Bone marrow (tissue), 2 donors: ENCODE measurements at regions not wholly inside any gene's neighbourhood (a gene's known extent, or its start where the extent isn't known, plus 50 kb on each side); places are given as distances from the start of the nearest gene placed in this dataset.
"Not testable (repeated sequence)": the region's sequence is repeated elsewhere in the genome, so short reads cannot be mapped to it uniquely, and the experiment has no call there.

Experiments used
- DNase-seq, 2 donors: peaks; one replicate each; lab custom pipeline; 2025; lab: John Stamatoyannopoulos, UW

DNA sequence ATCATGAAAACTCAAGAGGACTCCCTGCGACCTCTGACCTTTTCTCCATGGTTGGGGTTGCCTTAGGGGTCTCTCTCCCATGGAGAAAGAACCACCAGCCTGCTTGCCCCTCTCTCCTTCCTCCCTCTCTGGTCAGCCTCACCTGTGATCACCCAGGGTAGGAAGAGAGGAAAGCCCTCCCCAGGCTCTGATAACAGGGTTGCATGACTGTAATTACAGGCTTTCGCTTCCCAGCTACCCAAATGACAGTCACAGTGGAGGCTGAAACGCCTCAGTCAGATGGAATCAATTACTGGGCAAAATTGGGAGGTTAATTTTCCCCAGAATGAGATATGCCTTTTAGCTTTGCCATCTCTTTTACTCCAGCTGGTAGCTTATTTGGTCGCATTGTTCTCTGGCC, 265.8 kb upstream of the SOX9 start:
- DNase-seq, result no peak

DNA sequence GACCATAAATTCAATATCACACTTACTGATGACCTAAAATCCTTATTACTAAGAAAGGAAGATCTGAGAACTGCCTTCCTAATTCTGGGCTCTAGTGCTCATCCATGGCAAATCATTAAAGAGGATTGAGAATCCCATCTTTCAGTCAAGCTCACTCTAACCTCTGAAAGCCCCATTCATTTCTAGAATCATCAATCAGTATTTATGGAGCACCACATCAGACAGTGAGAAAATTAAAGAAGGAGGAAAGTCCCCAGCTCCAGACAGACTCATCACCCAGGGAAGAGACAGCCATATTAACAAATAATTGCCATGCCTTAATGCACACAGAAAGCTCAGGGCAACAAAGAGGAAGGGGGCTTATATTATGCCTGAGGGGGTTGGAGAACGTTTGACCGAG, 256.1 kb upstream of the SOX9 start:
- DNase-seq, result no peak

DNA sequence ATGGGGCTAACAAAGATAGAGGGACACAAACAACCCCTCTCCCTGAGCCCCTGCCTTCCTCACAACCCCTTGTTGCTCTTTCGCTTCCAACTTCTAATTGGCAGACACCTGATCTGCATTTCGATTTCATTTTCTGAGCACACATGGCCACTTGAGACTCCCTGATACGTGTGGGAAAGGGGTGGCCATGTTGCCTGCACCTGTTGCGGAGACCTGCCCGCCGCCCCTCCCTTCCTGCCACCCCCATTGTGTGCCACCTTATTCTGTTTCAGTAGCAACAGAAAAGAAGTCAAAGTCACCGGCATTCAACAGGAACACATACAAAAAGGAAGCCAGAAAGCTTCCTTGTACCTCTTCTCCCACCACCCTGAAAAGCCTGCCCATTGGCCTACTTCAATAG, 254.7 kb upstream of the SOX9 start:
- no peak for DNase-seq

DNA sequence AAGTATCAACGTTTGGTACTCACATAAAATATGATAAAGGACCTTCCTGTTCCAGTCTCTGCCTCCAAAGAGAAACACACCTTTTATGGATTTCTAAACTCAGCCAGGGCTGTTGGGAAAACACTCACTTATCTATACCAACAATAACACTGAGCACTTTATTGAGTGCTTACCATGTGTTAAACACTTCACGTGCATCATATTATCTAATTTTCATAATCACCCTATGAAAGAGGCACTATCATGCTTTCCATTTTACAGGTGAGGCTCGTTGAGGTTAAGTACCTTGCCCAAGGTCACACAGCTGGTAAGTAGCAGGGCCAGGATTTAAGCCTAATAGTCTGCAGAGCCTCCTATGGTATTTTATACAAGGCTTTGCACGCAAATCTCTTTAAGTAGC, 251.5 kb upstream of the SOX9 start:
- no peak for DNase-seq

DNA sequence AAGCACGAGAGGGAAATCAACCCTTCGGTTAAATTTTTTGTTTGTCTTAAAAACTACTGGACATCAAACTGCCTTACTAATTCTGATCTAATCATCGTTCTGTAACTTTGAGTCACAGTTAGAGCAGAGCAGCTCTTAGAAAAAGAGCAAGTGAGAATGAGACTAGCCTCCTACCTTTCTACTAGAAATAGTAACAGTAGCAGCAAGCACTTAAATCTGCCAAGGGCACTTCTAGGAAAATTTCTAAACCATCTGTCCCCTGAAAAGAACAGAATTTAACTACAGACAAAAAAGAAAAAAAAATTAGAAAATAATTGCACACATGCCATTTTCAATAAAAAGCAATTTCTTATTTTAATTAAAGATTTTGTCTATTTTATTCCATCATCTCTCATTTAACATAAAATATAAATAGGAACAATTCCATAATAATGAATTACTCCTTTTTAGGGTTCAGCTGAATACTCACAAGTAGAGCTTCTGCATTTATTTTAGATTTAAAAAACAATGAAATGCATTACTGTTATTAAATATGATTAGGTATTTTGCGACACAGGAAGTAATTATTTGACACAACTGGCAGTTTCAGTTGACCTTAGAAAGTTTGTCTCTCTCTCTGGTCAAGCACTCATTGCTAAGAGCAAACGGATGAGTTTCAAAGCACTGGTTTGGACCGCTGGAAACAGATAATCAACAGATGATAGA, 250.8 kb upstream of the SOX9 start:
- no peak for DNase-seq

DNA sequence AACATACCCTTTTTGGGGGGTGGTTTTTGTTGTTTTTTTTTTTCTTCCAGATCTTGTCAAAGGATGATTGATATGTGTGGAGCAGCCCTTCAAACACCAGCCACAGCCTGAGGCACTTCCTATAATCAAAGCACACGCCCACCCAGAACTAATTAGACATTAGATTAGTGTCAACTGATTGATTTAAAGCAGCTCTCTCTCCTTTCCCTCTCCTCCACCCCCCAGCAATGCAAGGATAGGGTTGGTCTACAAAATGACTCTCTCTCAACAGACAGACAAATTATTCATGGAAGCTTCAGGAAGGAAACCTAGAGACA, 250.3 kb upstream of the SOX9 start:
- no peak for DNase-seq

DNA sequence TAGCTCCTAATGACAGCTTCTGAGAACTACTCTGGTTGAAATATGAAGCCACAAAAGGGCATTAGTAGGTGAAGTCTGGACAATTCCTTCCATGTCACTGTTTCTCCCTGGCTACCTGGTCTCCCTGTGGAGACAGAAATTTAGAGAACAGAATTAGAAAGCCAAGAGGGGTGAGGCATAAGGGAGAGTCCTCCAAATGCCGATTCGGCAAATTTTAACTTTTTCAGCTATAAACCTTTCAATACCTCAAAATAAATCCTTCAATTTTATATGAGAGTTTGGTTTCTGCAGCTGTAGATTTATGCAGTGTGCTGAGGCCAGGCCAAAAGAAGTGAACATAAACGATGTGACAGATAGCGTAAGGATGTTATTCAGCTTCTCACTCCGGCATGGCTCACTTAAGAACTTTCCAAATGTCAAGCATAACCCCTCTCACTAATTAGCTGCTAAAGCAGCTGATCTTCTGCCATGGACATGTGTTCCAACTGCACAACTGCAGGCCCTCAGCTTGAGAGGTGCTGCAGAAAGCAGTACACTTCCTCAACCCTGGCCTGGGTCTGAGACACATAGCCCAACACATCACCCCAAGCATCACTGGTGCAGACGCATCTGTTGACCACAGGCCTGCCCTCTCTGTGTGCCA, 247.9 kb upstream of the SOX9 start:
- no peak for DNase-seq

DNA sequence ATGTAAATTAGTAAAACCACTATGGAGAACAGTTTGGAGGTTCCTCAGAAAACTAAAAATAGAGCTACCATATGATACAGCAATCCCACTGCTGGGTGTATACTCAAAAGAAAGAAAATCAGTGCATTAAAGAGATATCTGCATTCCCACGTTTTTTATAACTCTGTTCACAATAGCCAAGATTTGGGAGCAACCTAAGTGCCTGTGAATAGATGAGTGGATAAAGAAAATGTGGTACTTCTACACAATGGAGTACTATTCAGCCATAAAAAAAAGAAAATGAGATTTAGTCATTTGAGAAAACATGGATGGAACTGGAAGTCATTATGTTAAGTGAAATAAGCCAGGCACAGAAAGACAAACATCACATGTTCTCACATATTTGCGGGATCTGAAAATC, 246.0 kb upstream of the SOX9 start:
- DNase-seq, result not testable (repeated sequence)

DNA sequence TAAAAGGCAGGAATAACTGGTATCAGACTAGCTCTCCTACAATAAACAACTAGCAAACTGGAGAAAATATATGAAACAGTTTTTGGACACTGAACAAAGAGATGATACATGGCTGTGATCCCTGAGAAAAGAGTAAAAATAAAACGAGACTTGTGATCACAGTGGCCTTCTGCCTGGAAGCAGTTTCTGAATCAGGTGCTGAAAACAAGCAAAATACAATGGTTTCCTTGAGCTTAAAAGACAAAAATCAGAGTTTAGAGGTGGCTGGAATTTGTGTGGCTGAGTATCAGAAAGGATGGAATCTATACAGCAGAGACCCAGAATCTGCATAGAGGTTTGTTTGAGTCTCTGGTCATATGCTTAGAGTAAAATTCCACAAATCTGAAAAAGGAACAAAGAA, 242.5 kb upstream of the SOX9 start:
- no peak for DNase-seq

DNA sequence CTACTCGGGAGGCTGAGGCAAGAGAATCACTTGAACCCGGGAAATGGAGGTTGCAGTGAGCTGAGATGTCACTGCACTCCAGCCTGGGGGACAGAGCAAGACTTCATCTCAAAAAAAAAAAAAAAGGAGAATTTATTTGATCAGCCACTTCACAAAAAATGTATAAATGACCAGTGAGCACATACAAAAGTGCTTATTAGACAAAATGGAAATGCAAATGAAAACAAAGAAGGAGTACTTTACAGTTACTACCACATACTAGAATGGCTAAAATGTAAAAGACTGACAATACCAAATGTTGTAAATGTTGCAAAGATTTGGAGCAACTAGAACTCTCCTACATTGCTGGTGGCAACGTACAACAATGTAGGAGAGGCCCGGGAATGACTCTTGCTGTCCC, 241.8 kb upstream of the SOX9 start:
- DNase-seq, result no peak

DNA sequence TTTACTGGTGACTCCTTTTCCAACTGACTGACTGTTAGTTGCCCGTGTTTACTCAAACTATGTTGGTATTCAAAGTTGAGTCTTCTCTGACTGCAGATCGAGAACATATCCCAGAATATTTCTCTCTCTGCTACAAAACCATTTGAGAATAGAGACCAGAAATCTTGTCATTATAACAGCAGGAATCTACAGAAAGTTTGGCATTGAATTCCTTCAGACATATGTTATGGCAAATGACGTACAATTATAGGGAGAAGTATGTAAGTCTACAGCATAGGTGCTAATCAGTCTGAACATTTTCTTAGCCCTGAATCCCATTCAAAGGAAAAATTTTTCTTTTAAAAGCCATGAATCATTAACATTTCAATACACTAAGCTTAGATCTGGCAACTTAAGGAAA, 239.8 kb upstream of the SOX9 start:
- no peak for DNase-seq

DNA sequence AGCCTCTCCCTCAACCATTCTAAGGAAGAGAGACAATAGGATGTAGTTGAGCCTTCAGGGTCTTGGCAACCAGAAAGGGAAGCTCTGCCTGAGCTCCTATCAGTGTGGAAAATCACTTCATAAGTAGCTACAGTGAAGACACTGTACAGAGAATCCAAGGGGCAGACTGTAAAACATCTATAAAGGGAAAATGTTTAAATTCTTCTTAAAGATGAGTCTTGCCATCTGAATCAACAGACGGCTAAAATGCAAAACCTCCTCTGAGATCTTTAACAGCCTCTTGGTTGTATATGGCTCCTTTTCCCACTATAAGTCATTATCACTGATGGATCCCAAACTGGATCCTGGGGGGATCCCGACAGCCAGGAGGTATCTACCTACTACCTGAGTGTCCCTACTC, 239.2 kb upstream of the SOX9 start:
- no peak for DNase-seq

DNA sequence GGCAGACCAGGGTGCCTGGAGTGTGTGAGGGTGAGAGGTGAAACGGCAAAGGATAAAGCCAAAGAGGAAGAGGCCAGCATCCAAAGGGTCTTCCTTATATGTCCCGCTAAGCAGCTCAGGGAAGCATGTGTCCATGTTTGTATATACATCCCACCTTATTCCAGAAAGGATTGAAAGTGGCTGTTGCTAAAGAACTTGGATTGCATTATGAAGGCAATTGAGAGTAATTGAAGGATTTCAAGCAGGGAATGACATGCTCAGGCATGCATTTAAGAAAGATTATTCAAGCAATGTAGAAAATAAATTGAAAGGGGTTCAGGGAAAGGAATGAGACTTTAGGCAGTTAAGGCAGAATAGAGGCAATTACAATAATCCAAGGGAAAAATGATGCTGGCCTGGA, 237.6 kb upstream of the SOX9 start:
- no peak for DNase-seq

DNA sequence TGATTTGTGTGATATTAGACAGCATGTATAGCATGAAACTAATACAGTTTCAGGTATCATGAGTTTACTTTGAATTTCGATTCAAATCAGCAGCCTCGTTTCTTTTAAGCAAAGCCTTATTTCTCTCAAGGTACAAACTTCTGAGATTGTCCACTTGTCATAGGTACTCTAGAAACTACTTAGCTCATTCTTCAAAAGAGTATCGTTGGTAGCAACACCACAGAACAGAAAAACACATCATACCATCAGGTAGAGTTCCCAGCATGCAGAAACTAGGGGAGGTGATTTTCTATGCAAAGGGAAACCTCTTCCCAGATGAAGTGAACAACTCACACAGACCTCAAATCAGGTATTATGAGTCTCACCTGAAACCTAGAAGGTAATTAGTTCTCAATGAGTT, 237.0 kb upstream of the SOX9 start:
- no peak for DNase-seq

DNA sequence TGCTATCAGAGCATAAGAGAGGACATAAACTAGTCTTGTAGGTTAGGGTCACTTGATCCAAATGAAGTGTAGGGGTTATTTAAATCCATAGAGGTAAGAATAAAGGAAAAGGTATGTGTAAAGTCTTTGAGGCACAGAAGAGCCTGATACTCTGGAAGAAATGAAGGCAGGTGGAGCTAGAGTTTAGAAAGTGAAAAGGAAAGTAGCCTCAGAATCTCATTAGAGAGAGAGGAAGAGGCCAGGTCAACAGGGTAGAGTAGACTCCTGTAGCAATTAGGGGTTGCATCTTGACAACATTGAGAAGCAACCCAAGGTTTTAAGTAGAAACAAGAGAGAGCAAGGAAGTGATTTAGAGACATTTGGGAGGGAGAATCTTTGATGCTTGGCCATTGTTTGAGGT, 235.2 kb upstream of the SOX9 start:
- no peak for DNase-seq

DNA sequence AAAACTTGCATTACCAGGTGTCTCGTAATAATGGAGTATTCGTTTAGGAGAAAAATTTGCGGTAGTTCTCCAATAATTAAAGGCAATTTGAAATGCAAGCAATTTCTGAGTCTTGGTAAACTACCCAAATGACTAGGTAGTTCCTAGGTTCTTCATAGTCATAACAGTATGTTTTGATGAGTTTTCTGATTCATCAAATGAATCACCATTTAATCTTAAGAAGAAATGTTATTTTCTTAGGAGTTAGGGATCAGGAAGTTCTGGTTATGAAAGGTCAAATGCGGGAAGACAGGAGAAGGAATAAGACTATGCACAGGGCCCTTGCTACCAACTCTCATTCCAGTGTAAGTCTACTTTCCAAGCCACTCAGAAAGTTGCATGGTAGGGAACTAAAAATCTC, 221.5 kb upstream of the SOX9 start:
- DNase-seq, result no peak

DNA sequence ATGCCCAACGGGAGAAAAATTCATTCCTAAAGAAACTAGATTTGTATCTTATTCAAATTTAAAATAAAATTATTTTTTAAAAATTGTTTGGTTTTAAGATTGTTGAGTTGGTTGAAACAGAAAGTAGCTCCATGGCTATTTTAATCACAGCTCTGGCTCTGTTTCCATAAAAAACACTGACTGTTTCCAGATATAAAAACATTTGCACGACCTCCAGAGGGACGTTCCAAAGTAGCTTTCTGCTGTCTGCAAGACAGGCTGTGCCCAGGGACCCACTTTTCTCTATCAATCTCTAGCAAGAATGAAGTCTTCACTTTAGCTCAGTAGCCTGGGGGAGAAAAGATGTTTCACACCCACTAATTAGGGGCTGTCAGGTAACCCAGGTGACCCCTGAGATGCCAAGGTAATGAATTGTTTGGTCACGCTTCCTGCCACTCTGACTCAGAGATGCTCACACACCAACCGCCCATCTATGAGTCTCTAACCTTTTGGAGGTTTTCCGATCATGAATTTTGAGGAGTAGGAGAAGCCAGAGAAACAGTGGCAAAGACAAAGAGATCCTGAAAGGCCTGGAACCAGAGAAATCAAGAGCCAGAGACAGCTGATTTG, 220.1 kb upstream of the SOX9 start:
- no peak for DNase-seq

DNA sequence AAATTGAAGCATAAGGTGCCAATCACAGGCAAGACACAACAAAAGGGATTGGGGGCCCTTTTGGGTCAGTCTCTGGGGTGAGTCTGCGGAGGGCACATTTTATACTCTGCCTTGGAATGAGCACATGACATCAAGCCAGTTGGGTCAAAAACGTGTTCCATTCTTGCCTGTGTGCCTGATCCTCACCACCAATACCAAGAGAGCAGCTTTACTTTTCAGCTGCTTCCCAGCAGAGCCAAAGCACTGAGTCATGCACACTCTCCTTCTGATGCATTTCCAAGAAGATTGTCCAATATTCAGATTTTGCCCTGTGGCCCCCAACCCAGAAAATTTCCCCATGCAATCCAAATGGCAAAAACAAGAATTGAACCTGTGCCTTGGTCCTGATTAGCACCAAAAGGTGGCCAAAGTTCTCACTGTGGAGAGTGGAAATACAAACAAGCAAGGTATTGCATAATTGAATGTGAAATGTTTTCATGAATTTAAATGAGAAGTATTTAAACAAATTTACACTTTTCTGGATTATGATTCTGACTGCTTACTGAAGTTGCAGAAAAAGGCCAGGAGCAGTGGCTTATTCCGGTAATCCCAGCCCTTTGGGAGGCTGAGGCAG, 217.8 kb upstream of the SOX9 start:
- no peak for DNase-seq

DNA sequence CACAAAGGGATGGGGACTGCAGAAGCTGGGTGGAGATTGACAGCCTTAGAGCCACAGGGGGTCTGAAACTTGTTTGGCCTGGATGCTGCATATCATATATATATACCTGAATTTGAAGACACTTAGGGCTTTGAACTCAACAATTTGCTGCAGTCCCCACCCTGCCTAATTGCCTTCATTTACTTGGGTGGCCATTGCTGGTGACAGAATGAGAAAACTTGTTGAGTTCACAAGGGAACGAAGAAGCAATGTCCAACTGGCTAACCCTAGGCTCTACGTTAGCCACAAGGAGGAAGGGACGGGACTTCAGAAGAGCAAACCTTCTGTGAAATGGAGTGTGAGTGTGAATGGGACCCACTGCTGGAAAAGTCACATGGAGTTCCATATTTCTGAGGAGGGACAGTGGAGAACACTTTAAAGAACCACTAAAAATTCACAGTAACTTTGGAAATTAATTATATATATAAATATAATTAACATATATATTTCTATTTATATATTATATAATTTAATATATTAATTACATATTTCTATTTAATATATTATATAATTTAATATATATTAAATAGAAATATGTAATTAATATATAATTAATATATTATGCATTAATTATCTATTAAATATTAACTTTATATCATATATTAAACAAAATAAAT, 215.3 kb upstream of the SOX9 start:
- DNase-seq, result no peak

DNA sequence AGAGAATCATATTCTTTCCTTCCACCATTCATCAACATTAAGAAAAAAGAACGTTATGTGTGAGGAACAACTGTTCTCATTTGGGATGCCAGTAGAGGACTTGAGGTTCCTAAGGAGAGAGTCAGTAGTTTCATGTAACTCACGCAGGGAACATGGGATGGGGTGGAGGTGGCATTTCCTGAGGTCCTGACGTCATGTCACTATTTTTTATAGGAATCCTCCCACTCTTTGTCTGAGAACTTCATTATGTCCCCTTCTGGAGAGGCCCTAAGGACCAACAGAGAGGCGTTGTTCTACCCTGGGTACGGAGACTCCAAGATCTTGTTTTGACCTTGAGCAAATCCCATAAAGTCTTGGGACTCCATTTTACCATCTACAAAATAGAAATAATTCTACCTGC, 211.7 kb upstream of the SOX9 start:
- DNase-seq, result no peak

DNA sequence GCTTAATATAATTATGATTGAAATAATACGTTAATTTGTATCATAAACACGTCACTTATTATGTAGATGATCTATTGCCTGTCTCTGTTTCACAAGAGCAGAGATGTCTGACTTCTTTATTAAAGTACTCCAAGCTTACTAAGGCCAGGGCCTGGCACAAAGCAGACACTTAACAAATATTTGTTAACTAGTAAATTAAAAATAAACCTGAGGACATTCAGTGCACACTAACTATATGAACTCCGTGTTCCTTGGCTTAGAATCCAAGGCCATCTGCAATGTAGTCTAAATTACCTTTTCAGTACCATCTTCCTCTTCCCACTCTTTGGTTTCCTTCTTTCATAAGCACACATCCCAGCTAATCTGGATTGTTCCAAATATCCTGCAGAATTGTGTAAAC, 210.8 kb upstream of the SOX9 start:
- no peak for DNase-seq

DNA sequence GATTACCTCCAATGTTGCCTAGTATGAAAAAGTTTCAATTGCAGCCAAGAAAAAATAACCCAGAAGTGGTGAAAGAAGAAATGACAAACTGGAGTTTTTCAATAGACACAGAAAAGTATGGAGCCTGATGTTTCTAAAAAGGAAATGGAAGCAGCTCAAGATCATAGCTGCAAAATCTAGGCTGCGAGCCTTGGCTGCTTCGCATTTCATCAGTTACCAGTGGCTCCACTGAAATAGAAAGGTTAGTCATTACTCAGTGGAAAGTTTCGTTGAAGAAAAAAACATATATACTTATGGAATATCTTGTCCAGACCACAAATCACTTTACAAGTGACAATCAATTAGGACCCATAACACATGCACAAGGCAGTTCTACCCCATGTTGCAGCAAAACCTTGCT, 206.8 kb upstream of the SOX9 start:
- no peak for DNase-seq

DNA sequence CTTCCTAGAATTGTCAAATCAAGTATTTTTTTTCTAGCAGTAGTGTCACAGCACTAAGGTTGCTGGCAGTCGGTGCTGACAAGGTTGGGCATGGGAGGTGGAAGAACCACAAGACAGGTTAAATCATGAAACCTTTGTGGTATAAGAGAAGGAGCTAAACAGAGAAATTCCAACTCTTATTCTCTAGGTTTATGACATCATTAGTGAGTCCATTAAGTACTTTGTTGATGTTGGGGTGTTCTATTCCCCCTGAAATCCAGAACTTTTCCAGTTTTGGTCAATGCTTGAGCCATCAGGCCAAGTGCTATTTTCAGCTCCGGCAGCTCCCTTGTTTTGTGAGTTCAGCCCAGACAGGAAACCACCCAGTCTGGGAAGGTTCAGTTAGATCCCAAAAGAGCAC, 206.0 kb upstream of the SOX9 start:
- DNase-seq, result no peak
